IPS DF 6.9 (cell line): ENCODE measurements at regions not wholly inside any gene's neighbourhood (a gene's known extent, or its start where the extent isn't known, plus 50 kb on each side); places are given as distances from the start of the nearest gene placed in this dataset.

ENCODE experiments used
- DNase-seq: peaks from one replicate; pipeline ENCODE4 v3.0.0-alpha.2; 2013; ENCODE audit warnings: low read depth, low spot score
- H3K27ac ChIP-seq: one replicate; pipeline ENCODE4 v1.5.1; 2013; ENCODE audit warnings: low read length, control low read depth
- H3K27me3 ChIP-seq: 2 replicates; pipeline ENCODE4 v1.6.1; 2013; ENCODE audit warnings: mild to moderate bottlenecking, low read length; ENCODE audit not compliant: control insufficient read depth, insufficient read depth
- H3K36me3 ChIP-seq: 2 replicates; pipeline ENCODE4 v1.6.1; 2013; ENCODE audit warnings: low read length; ENCODE audit not compliant: control insufficient read depth, insufficient read depth
- H3K4me1 ChIP-seq: 2 replicates; pipeline ENCODE4 v1.6.1; 2013; ENCODE audit warnings: low read length; ENCODE audit not compliant: control insufficient read depth, insufficient read depth
- H3K4me3 ChIP-seq: 2 replicates; pipeline ENCODE4 v1.5.1; 2013; ENCODE audit warnings: mild to moderate bottlenecking, low read length
- H3K9me3 ChIP-seq: 2 replicates; pipeline ENCODE4 v1.6.1; 2013; ENCODE audit warnings: low read length, inconsistent platforms; ENCODE audit not compliant: control insufficient read depth, insufficient read depth
- WGBS: extraction: QIAGEN DNeasy Blood & Tissue Kit; methylation state at CpG from one replicate; pipeline ENCODE4 v1.1.7; 2013; ENCODE audit warnings: mixed read lengths, missing lambda C conversion rate; ENCODE audit not compliant: insufficient read length, insufficient coverage; 5-methylcytosine and 5-hydroxymethylcytosine counted together

- Histone ChIP-seq H3K27ac (no peak overlapping the region), H3K36me3 (no peaks in the 10 kb centered on the region), H3K9me3 (no peaks in the 10 kb centered on the region), H3K4me1 (peaks cover 1% of the 10 kb centered on the region; the same call in 1 of the 2 replicates), H3K27me3 (no peaks in the 10 kb centered on the region), H3K4me3 (no peak overlapping the region)
- no peak for DNase-seq
- WGBS = no CpG with 5 or more reads among the region's 1 CpG
Measured at GRCh38 chr9:13690595-13690994, 411.1 kb upstream of the MPDZ start.

GRCh38 chr9:13689925-13690324 is 410.4 kb upstream of the MPDZ start:
- H3K9me3 ChIP-seq = no peaks in the 10 kb centered on the region
- no peaks in the 10 kb centered on the region for H3K27me3 ChIP-seq
- H3K27ac ChIP-seq = no peak overlapping the region
- no CpG with 5 or more reads among the region's 2 CpGs for WGBS
- no peak for DNase-seq
- H3K4me3 ChIP-seq = no peak overlapping the region
- peaks cover 1% of the 10 kb centered on the region; the same call in 1 of the 2 replicates for H3K4me1 ChIP-seq
- H3K36me3 ChIP-seq = no peaks in the 10 kb centered on the region

GRCh38 chr9:13688990-13689600 is 409.6 kb upstream of the MPDZ start:
- Histone ChIP-seq H3K27me3 (no peaks in the 10 kb centered on the region), H3K27ac (no peak overlapping the region), H3K4me3 (no peak overlapping the region), H3K4me1 (peaks cover 1% of the 10 kb centered on the region; the same call in 1 of the 2 replicates), H3K9me3 (no peaks in the 10 kb centered on the region), H3K36me3 (no peaks in the 10 kb centered on the region)
- no peak for DNase-seq
- WGBS = no CpG with 5 or more reads among the region's 1 CpG

GRCh38 chr9:13688223-13688989 is 408.9 kb upstream of the MPDZ start:
- peaks cover 1% of the 10 kb centered on the region; the same call in 1 of the 2 replicates for H3K4me1 ChIP-seq
- no CpG with 5 or more reads among the region's 4 CpGs for WGBS
- DNase-seq = peak; percentile 41

GRCh38 chr9:13684656-13685055 is 405.2 kb upstream of the MPDZ start:
- Histone ChIP-seq H3K4me3 (no peak overlapping the region), H3K27me3 (no peaks in the 10 kb centered on the region), H3K4me1 (peaks cover 1% of the 10 kb centered on the region; the same call in 1 of the 2 replicates), H3K27ac (no peak overlapping the region), H3K36me3 (no peaks in the 10 kb centered on the region), H3K9me3 (no peaks in the 10 kb centered on the region)
- DNase-seq = no peak
- WGBS = no CpG with 5 or more reads among the region's 2 CpGs

More at GRCh38 chr9:13688223-13688989, 408.9 kb upstream of the MPDZ start:
- Histone ChIP-seq H3K9me3 (no peaks in the 10 kb centered on the region), H3K27me3 (no peaks in the 10 kb centered on the region), H3K36me3 (no peaks in the 10 kb centered on the region), H3K4me3 (no peak overlapping the region), H3K27ac (no peak overlapping the region)

- no peaks in the 10 kb centered on the region for H3K36me3 ChIP-seq
- H3K4me3 ChIP-seq = no peak overlapping the region
- no peak for DNase-seq
- no peaks in the 10 kb centered on the region for H3K27me3 ChIP-seq
- H3K4me1 ChIP-seq = no peaks in the 10 kb centered on the region
- H3K27ac ChIP-seq = no peak overlapping the region
- WGBS = no CpG with 5 or more reads among the region's 1 CpG
- H3K9me3 ChIP-seq = no peaks in the 10 kb centered on the region
Measured at GRCh38 chr9:13677801-13678200, 398.3 kb upstream of the MPDZ start.

- no peak overlapping the region for H3K27ac ChIP-seq
- no peaks in the 10 kb centered on the region for H3K4me1 ChIP-seq
- H3K4me3 ChIP-seq = no peak overlapping the region
- DNase-seq = no peak
- no peaks in the 10 kb centered on the region for H3K27me3 ChIP-seq
- WGBS = no CpG with 5 or more reads among the region's 2 CpGs
- no peaks in the 10 kb centered on the region for H3K9me3 ChIP-seq
- H3K36me3 ChIP-seq = no peaks in the 10 kb centered on the region
Measured at GRCh38 chr9:13675638-13676000, 396.1 kb upstream of the MPDZ start.

GRCh38 chr9:13674926-13675637 is 395.6 kb upstream of the MPDZ start:
- H3K27me3 ChIP-seq = no peaks in the 10 kb centered on the region
- no peak overlapping the region for H3K4me3 ChIP-seq
- H3K27ac ChIP-seq = no peak overlapping the region
- H3K36me3 ChIP-seq = no peaks in the 10 kb centered on the region
- H3K4me1 ChIP-seq = no peaks in the 10 kb centered on the region
- DNase-seq = no peak
- H3K9me3 ChIP-seq = no peaks in the 10 kb centered on the region
- no CpG with 5 or more reads among the region's 7 CpGs for WGBS

- no peak overlapping the region for H3K27ac ChIP-seq
- no peaks in the 10 kb centered on the region for H3K4me1 ChIP-seq
- H3K27me3 ChIP-seq = no peaks in the 10 kb centered on the region
- H3K4me3 ChIP-seq = no peak overlapping the region
- no peak for DNase-seq
- no peaks in the 10 kb centered on the region for H3K9me3 ChIP-seq
- no CpG with 5 or more reads among the region's 3 CpGs for WGBS
- no peaks in the 10 kb centered on the region for H3K36me3 ChIP-seq
Measured at GRCh38 chr9:13673348-13673747, 393.9 kb upstream of the MPDZ start.

GRCh38 chr9:13665418-13666066 is 386.1 kb upstream of the MPDZ start:
- no CpG with 5 or more reads among the region's 4 CpGs for WGBS
- no peaks in the 10 kb centered on the region for H3K36me3 ChIP-seq
- no peak overlapping the region for H3K4me3 ChIP-seq
- H3K4me1 ChIP-seq = no peaks in the 10 kb centered on the region
- no peaks in the 10 kb centered on the region for H3K9me3 ChIP-seq
- no peak for DNase-seq
- H3K27me3 ChIP-seq = no peaks in the 10 kb centered on the region
- H3K27ac ChIP-seq = no peak overlapping the region
